SU-DHL-6 (cell line): ENCODE measurements at regions not wholly inside any gene's neighbourhood (a gene's known extent, or its start where the extent isn't known, plus 50 kb on each side); places are given as distances from the start of the nearest gene placed in this dataset.

ENCODE experiments used
- H2AFZ ChIP-seq: fragments of 200-600 bp; sonication (generic); 2 replicates; pipeline ENCODE4 v1.6.1; 2014; ENCODE audit warnings: low read depth, mild to moderate bottlenecking, moderate library complexity, mixed read lengths, antibody characterized with exemption, low read length; ENCODE audit not compliant: severe bottlenecking
- H3F3A ChIP-seq: fragments of 200-600 bp; shearing (Covaris generic); 2 replicates; pipeline ENCODE4 v1.6.0; 2016; ENCODE audit warnings: antibody characterized with exemption, mild to moderate bottlenecking; ENCODE audit not compliant: insufficient read depth
- H3K27ac ChIP-seq: fragments of 200-600 bp; sonication (generic); 2 replicates; pipeline ENCODE4 v1.5.1; 2016; ENCODE audit warnings: low read depth, mild to moderate bottlenecking, low read length, moderate library complexity, mixed read lengths
- H3K27me3 ChIP-seq: fragments of 200-600 bp; sonication (generic), shearing (Covaris generic); 2 replicates; pipeline ENCODE4 v1.6.0; 2014; ENCODE audit warnings: mild to moderate bottlenecking, low read length
- H3K36me3 ChIP-seq: fragments of 200-600 bp; sonication (generic); 2 replicates; pipeline ENCODE4 v1.6.1; 2014; ENCODE audit warnings: mild to moderate bottlenecking, low read length, mixed read lengths
- H3K4me2 ChIP-seq: fragments of 300-600, 200-600 bp; shearing (Covaris generic), sonication (generic); 2 replicates; pipeline ENCODE4 v1.6.0; 2014; ENCODE audit warnings: low read length, low read depth, mild to moderate bottlenecking; ENCODE audit not compliant: poor library complexity, severe bottlenecking
- H3K4me3 ChIP-seq: fragments of 200-600 bp; sonication (generic); 2 replicates; pipeline ENCODE4 v1.5.1; 2014; ENCODE audit warnings: antibody characterized with exemption, low read length, mild to moderate bottlenecking, mixed read lengths; ENCODE audit not compliant: insufficient read depth, poor library complexity, severe bottlenecking
- H3K79me2 ChIP-seq: fragments of 200-600 bp; sonication (generic); 2 replicates; pipeline ENCODE4 v1.6.1; 2014; ENCODE audit warnings: mild to moderate bottlenecking, low read length, moderate library complexity; ENCODE audit not compliant: insufficient read depth
- H3K9ac ChIP-seq: fragments of 200-600 bp; sonication (generic); 2 replicates; pipeline ENCODE4 v1.7.0; 2014; ENCODE audit warnings: mild to moderate bottlenecking, low read length
- H3K9me2 ChIP-seq: fragments of 200-600 bp; sonication (generic); replicated peaks from 2 replicates; pipeline ENCODE4 v1.6.1; 2014; ENCODE audit warnings: low read length; ENCODE audit not compliant: insufficient read depth
- H3K9me3 ChIP-seq: fragments of 200-600 bp; sonication (generic); 2 replicates; pipeline ENCODE4 v1.6.1; 2014; ENCODE audit warnings: low read length, mixed read lengths; ENCODE audit not compliant: insufficient read depth
- H4K20me1 ChIP-seq: fragments of 200-600 bp; sonication (generic); 2 replicates; pipeline ENCODE4 v1.6.1; 2014; ENCODE audit warnings: low read depth, mild to moderate bottlenecking, antibody characterized with exemption, low read length, moderate library complexity, mixed read lengths
- CTCF ChIP-seq: fragments of 200-600 bp; sonication (generic); IDR thresholded peaks from one replicate; pipeline ENCODE4 v1.5.1; 2017; ENCODE audit warnings: antibody characterized with exemption, mild to moderate bottlenecking, low read length, moderate library complexity; ENCODE audit not compliant: insufficient read depth, poor library complexity, severe bottlenecking
- EZH2phosphoT487 ChIP-seq: fragments of 200-600 bp; sonication (generic), shearing (Covaris generic); conservative IDR thresholded peaks from 2 replicates; pipeline ENCODE4 v1.6.1; 2018; ENCODE audit warnings: mild to moderate bottlenecking, antibody characterized with exemption, low read length, moderate library complexity, mixed read lengths

GRCh38 chr6:3624250-3625136 is 127.0 kb downstream of the PXDC1 start:
- H2AFZ ChIP-seq = no peak overlapping the region
- no peaks in the 10 kb centered on the region for H3K9me3 ChIP-seq
- no peaks in the 10 kb centered on the region for H3K36me3 ChIP-seq
- no peaks in the 10 kb centered on the region for H3F3A ChIP-seq
- no peaks in the 10 kb centered on the region for H3K9me2 ChIP-seq
- no peak overlapping the region for H3K4me2 ChIP-seq
- H3K27me3 ChIP-seq = no peaks in the 10 kb centered on the region
- H3K27ac ChIP-seq = no peak overlapping the region
- TF ChIP-seq CTCF (no peak), EZH2phosphoT487 (no peak)
- H4K20me1 ChIP-seq = no peaks in the 10 kb centered on the region
- H3K79me2 ChIP-seq = no peaks in the 10 kb centered on the region
- no peak overlapping the region for H3K9ac ChIP-seq
- H3K4me3 ChIP-seq = no peak overlapping the region

GRCh38 chr6:3623451-3624249 is 127.9 kb downstream of the PXDC1 start:
- Histone ChIP-seq H3K9me3 (no peaks in the 10 kb centered on the region), H3K9me2 (no peaks in the 10 kb centered on the region), H3K27me3 (no peaks in the 10 kb centered on the region), H3K4me2 (no peak overlapping the region), H4K20me1 (no peaks in the 10 kb centered on the region), H3K27ac (no peak overlapping the region), H3K4me3 (no peak overlapping the region), H3K36me3 (no peaks in the 10 kb centered on the region), H2AFZ (no peak overlapping the region), H3K9ac (no peak overlapping the region), H3F3A (no peaks in the 10 kb centered on the region), H3K79me2 (no peaks in the 10 kb centered on the region)
- TF ChIP-seq CTCF (no peak), EZH2phosphoT487 (no peak)

- no peak overlapping the region for H3K4me2 ChIP-seq
- H4K20me1 ChIP-seq = no peaks in the 10 kb centered on the region
- no peaks in the 10 kb centered on the region for H3K9me3 ChIP-seq
- H3K36me3 ChIP-seq = no peaks in the 10 kb centered on the region
- no peak overlapping the region for H3K9ac ChIP-seq
- no peak overlapping the region for H2AFZ ChIP-seq
- H3K9me2 ChIP-seq = no peaks in the 10 kb centered on the region
- TF ChIP-seq CTCF (no peak), EZH2phosphoT487 (no peak)
- H3K79me2 ChIP-seq = no peaks in the 10 kb centered on the region
- peaks cover 3% of the 10 kb centered on the region; the same call in 1 of the 2 replicates for H3K27me3 ChIP-seq
- H3F3A ChIP-seq = no peaks in the 10 kb centered on the region
- no peak overlapping the region for H3K4me3 ChIP-seq
- H3K27ac ChIP-seq = no peak overlapping the region
Measured at GRCh38 chr6:3621411-3621810, 130.1 kb downstream of the PXDC1 start.
